H9 (cell line): ENCODE measurements at regions not wholly inside any gene's neighbourhood (a gene's known extent, or its start where the extent isn't known, plus 50 kb on each side); places are given as distances from the start of the nearest gene placed in this dataset.

Experiments used
- DNase-seq: peaks from one replicate; pipeline ENCODE4 v3.0.0-alpha.2; 2017
- H2AFZ ChIP-seq: one replicate; pipeline ENCODE4 v1.6.1; 2013; ENCODE audit warnings: mild to moderate bottlenecking, low read length, control low read depth, moderate library complexity
- H2AK5ac ChIP-seq: 2 replicates; pipeline ENCODE4 v1.6.1; 2013; ENCODE audit warnings: low read length, control low read depth, mixed read lengths; ENCODE audit not compliant: insufficient read length
- H2BK120ac ChIP-seq: one replicate; pipeline ENCODE4 v1.6.1; 2013; ENCODE audit warnings: low read depth, mild to moderate bottlenecking, low read length, control low read depth, inconsistent platforms; ENCODE audit not compliant: poor library complexity, severe bottlenecking
- H2BK12ac ChIP-seq: 2 replicates; pipeline ENCODE4 v1.6.1; 2013; ENCODE audit warnings: low read length, control low read depth, mixed read lengths, low read depth; ENCODE audit not compliant: insufficient read length
- H2BK15ac ChIP-seq: 2 replicates; pipeline ENCODE4 v1.6.1; 2013; ENCODE audit warnings: low read depth, low read length, control low read depth
- H2BK20ac ChIP-seq: one replicate; pipeline ENCODE4 v1.6.1; 2013; ENCODE audit warnings: low read depth, mild to moderate bottlenecking, low read length, control low read depth, inconsistent platforms; ENCODE audit not compliant: poor library complexity, severe bottlenecking
- H2BK5ac ChIP-seq: 2 replicates; pipeline ENCODE4 v1.6.1; 2013; ENCODE audit warnings: low read length, control low read depth, mixed read lengths; ENCODE audit not compliant: insufficient read length
- H3K14ac ChIP-seq: 2 replicates; pipeline ENCODE4 v1.6.1; 2013; ENCODE audit warnings: low read length, control low read depth; ENCODE audit not compliant: insufficient read depth
- H3K18ac ChIP-seq: 2 replicates; pipeline ENCODE4 v1.6.1; 2013; ENCODE audit warnings: low read depth, mild to moderate bottlenecking, mixed read lengths, low read length, control low read depth; ENCODE audit not compliant: insufficient read length
- H3K23ac ChIP-seq: 2 replicates; pipeline ENCODE4 v1.6.1; 2013; ENCODE audit warnings: low read length, control low read depth, mixed read lengths, low read depth; ENCODE audit not compliant: insufficient read length
- H3K23me2 ChIP-seq: 2 replicates; pipeline ENCODE4 v1.6.1; 2013; ENCODE audit warnings: low read depth, mild to moderate bottlenecking, mixed read lengths, low read length, control low read depth; ENCODE audit not compliant: insufficient read length, poor library complexity, severe bottlenecking
- H3K27ac ChIP-seq: 2 replicates; pipeline ENCODE4 v1.5.1; 2013; ENCODE audit warnings: low read length, control low read depth, mixed read lengths, low read depth; ENCODE audit not compliant: insufficient read length
- H3K27me3 ChIP-seq: 2 replicates; pipeline ENCODE4 v1.6.1; 2013; ENCODE audit warnings: low read length, control low read depth, inconsistent platforms; ENCODE audit not compliant: insufficient read depth
- H3K4ac ChIP-seq: 2 replicates; pipeline ENCODE4 v1.6.1; 2013; ENCODE audit warnings: low read depth, mild to moderate bottlenecking, control low read depth, inconsistent platforms, low read length, moderate library complexity
- H3K4me1 ChIP-seq: 2 replicates; pipeline ENCODE4 v1.6.1; 2013; ENCODE audit warnings: low read length, control low read depth, inconsistent platforms; ENCODE audit not compliant: insufficient read depth
- H3K4me2 ChIP-seq: 2 replicates; pipeline ENCODE4 v1.6.1; 2013; ENCODE audit warnings: low read length, control low read depth, mixed read lengths; ENCODE audit not compliant: insufficient read length, insufficient read depth
- H3K56ac ChIP-seq: 2 replicates; pipeline ENCODE4 v1.6.1; 2013; ENCODE audit warnings: low read depth, mild to moderate bottlenecking, mixed read lengths, low read length, control low read depth; ENCODE audit not compliant: insufficient read length
- H3K79me1 ChIP-seq: 2 replicates; pipeline ENCODE4 v1.6.1; 2013; ENCODE audit warnings: low read depth, mild to moderate bottlenecking, moderate library complexity, low read length, control low read depth, inconsistent platforms; ENCODE audit not compliant: insufficient read depth, poor library complexity, severe bottlenecking
- H3K79me2 ChIP-seq: 2 replicates; pipeline ENCODE4 v1.6.1; 2013; ENCODE audit warnings: low read length, control low read depth, inconsistent platforms; ENCODE audit not compliant: insufficient read depth
- H3K9ac ChIP-seq: 2 replicates; pipeline ENCODE4 v1.6.1; 2013; ENCODE audit warnings: low read length, control low read depth, mixed read lengths; ENCODE audit not compliant: insufficient read length; ENCODE audit errors: extremely low read depth
- H3K9me3 ChIP-seq: one replicate; pipeline ENCODE4 v1.6.1; 2013; ENCODE audit warnings: low read depth, low read length, inconsistent platforms; ENCODE audit not compliant: control insufficient read depth
- H3T11ph ChIP-seq: one replicate; pipeline ENCODE4 v1.6.1; 2013; ENCODE audit warnings: mild to moderate bottlenecking, low read length, control low read depth, inconsistent platforms
- H4K20me1 ChIP-seq: one replicate; pipeline ENCODE4 v1.6.1; 2013; ENCODE audit not compliant: control insufficient read depth, insufficient read length, insufficient read depth
- H4K5ac ChIP-seq: 2 replicates; pipeline ENCODE4 v1.6.1; 2013; ENCODE audit warnings: low read depth, mild to moderate bottlenecking, mixed read lengths, low read length, control low read depth; ENCODE audit not compliant: insufficient read length
- H4K8ac ChIP-seq: replicated peaks from 2 replicates; pipeline ENCODE4 v1.6.1; 2013; ENCODE audit warnings: low read length, control low read depth, mixed read lengths, low read depth; ENCODE audit not compliant: insufficient read length
- H4K91ac ChIP-seq: 2 replicates; pipeline ENCODE4 v1.6.1; 2013; ENCODE audit warnings: low read depth, mild to moderate bottlenecking, moderate library complexity, mixed read lengths, low read length, control low read depth; ENCODE audit not compliant: insufficient read length
- H3K27ac Mint-ChIP-seq, 3 experiments: 2 replicates in 2 of 3; 3 replicates in 1 of 3; pipeline ENCODE4 v1.8.0; 2020 to 2021; ENCODE audit warnings: mixed read lengths in 3 of 3, mild to moderate bottlenecking in 1 of 3, moderate library complexity in 1 of 3
- H3K27me3 Mint-ChIP-seq: 2 replicates; pipeline ENCODE4 v1.8.0; 2021; ENCODE audit warnings: low read depth, mild to moderate bottlenecking, moderate library complexity, mixed read lengths
- H3K36me3 Mint-ChIP-seq, 3 experiments: 2 replicates in 2 of 3; 3 replicates in 1 of 3; pipeline ENCODE4 v1.8.0; 2020 to 2021; ENCODE audit warnings: low read depth in 3 of 3, mixed read lengths in 3 of 3; ENCODE audit not compliant: insufficient read depth in 1 of 3
- H3K4me1 Mint-ChIP-seq, 2 experiments: 2 replicates each; pipeline ENCODE4 v1.8.0; 2020; ENCODE audit warnings: mixed read lengths in 2 of 2
- H3K4me3 Mint-ChIP-seq, 2 experiments: 2 replicates in 1 of 2; 3 replicates in 1 of 2; pipeline ENCODE4 v1.8.0; 2020 to 2021; ENCODE audit warnings: mild to moderate bottlenecking in 2 of 2, mixed read lengths in 2 of 2, moderate library complexity in 1 of 2
- H3K9me3 Mint-ChIP-seq, 2 experiments: 2 replicates in 1 of 2; 3 replicates in 1 of 2; pipeline ENCODE4 v1.8.0; 2020; ENCODE audit warnings: mild to moderate bottlenecking in 2 of 2, mixed read lengths in 2 of 2, moderate library complexity in 1 of 2
- CTCF ChIP-seq: fragments of 200-600 bp; sonication (generic); conservative IDR thresholded peaks from 3 replicates; pipeline ENCODE4 v1.8.0; 2021; ENCODE audit warnings: antibody characterized with exemption, mild to moderate bottlenecking
- WGBS: extraction: QIAGEN DNeasy Blood & Tissue Kit; methylation state at CpG from one replicate; pipeline ENCODE4 v1.1.7; 2013; ENCODE audit warnings: missing lambda C conversion rate, low lambda C conversion rate, mixed read lengths; ENCODE audit not compliant: insufficient read length; ENCODE audit errors: extremely low coverage; 5-methylcytosine and 5-hydroxymethylcytosine counted together

GRCh38 chr16:20166531-20167235, 93.0 kb upstream of the GPR139 start:
- H3K14ac ChIP-seq: no peak overlapping the region
- Mint-ChIP-seq H3K36me3 (peaks cover 0 to 4% (median 0%) of the 10 kb centered on the region in 3 experiments; a peak in 1 of 7 replicates), H3K27me3 (no peaks in the 10 kb centered on the region; the same call in none of the 2 replicates), H3K9me3 (peaks cover 0 to 5% of the 10 kb centered on the region in 2 experiments; a peak in 1 of 5 replicates), H3K4me3 (no peak overlapping the region), H3K4me1 (peaks cover 16 to 27% of the 10 kb centered on the region in 2 experiments), H3K27ac (no peak overlapping the region)
- no peak overlapping the region for H2BK15ac ChIP-seq
- no peak overlapping the region for H4K8ac ChIP-seq
- no peaks in the 10 kb centered on the region for H3K9me3 ChIP-seq
- H2AK5ac ChIP-seq: no peak overlapping the region
- peaks cover 3% of the 10 kb centered on the region; the same call in 1 of the 2 replicates for H3K4me1 ChIP-seq
- no peak overlapping the region for H2BK120ac ChIP-seq
- H3T11ph ChIP-seq: no peak overlapping the region
- no CpG with 5 or more reads among the region's 15 CpGs for WGBS
- H3K56ac ChIP-seq: no peak overlapping the region
- H3K27me3 ChIP-seq: no peaks in the 10 kb centered on the region
- TF ChIP-seq CTCF: no peak
- no peak overlapping the region for H3K18ac ChIP-seq
- H3K23me2 ChIP-seq: no peaks in the 10 kb centered on the region
- H2BK5ac ChIP-seq: no peak overlapping the region
- H3K79me1 ChIP-seq: no peaks in the 10 kb centered on the region
- H2BK20ac ChIP-seq: no peak overlapping the region
- H3K27ac ChIP-seq: no peak overlapping the region
- no peaks in the 10 kb centered on the region for H4K20me1 ChIP-seq
- H3K4me2 ChIP-seq: no peak overlapping the region
- no peak overlapping the region for H4K5ac ChIP-seq
- no peak overlapping the region for H2AFZ ChIP-seq
- no peak overlapping the region for H3K4ac ChIP-seq
- no peak overlapping the region for H3K23ac ChIP-seq
- DNase-seq: no peak
- H3K79me2 ChIP-seq: no peaks in the 10 kb centered on the region
- no peak overlapping the region for H2BK12ac ChIP-seq
- H3K9ac ChIP-seq: no peak overlapping the region
- H4K91ac ChIP-seq: no peak overlapping the region
